ENCODE measurements at regions not wholly inside any gene's neighbourhood (a gene's known extent, or its start where the extent isn't known, plus 50 kb on each side); places are given as distances from the start of the nearest gene placed in this dataset.

DNA sequence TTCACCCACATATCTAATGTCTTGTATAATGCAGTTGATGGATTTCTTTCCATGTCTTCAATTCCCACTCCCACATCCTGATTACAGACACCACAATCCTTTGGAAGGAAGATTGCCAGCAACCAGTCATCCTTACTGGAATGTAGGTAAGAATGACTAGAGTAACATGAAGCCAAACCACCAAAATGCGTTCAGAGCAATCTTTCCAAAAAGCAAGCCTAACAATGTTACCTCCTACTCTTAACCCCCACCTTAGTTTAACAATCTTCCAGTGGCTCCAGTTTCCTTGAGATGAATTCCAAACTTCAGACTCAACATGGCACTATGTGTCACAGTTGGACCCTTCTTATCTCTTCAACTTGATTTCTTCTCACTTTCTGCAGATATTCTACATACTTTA lies 685.6 kb downstream of the DOK5 start:
- no peaks in the 10 kb centered on the region for H3K27me3 ChIP-seq (ENCODE audit: control insufficient read depth, insufficient read depth, low read length)
- ChIA-PET CTCF (no interaction called here), POLR2A (no interaction called here)
- no peak for DNase-seq (ENCODE audit: low read depth, low spot score)
- no peak overlapping the region for H3K27ac ChIP-seq (ENCODE audit: low read depth, low read length)
- no peak overlapping the region for H3K4me3 ChIP-seq (ENCODE audit: low read depth, low read length)
- TF ChIP-seq, protein P1, sequence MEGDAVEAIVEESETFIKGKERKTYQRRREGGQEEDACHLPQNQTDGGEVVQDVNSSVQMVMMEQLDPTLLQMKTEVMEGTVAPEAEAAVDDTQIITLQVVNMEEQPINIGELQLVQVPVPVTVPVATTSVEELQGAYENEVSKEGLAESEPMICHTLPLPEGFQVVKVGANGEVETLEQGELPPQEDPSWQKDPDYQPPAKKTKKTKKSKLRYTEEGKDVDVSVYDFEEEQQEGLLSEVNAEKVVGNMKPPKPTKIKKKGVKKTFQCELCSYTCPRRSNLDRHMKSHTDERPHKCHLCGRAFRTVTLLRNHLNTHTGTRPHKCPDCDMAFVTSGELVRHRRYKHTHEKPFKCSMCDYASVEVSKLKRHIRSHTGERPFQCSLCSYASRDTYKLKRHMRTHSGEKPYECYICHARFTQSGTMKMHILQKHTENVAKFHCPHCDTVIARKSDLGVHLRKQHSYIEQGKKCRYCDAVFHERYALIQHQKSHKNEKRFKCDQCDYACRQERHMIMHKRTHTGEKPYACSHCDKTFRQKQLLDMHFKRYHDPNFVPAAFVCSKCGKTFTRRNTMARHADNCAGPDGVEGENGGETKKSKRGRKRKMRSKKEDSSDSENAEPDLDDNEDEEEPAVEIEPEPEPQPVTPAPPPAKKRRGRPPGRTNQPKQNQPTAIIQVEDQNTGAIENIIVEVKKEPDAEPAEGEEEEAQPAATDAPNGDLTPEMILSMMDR (IDR thresholded peaks at IDR 0.05; ENCODE audit: low read depth, low read length) = no peak
- peaks cover 12% of the 10 kb centered on the region; the same call in 1 of the 2 replicates for H3K9me3 ChIP-seq (ENCODE audit: control insufficient read depth, insufficient read depth, low read length)

DNA sequence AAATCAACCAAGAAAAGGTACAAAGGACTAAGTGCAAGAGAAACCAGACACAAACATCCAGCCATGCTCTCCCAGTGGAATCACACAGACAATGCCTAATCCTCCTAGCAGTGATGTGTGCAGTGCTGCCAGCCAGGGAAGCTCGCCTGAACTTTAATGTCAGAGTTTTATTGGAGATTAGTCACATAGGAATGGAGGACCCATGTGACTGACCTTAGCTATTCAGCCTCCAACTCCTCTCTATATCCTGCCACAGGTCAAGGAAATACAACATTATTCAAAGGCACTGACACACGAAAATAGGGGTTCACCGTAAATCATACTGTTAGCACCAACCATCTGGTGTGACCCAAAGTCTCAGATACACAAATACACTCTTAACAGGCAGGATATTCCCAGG lies 684.6 kb downstream of the DOK5 start:
- CTCF ChIA-PET = no interaction called here
- TF ChIP-seq, protein P1 (IDR thresholded peaks at IDR 0.05; ENCODE audit: low read depth, low read length) = no peak
- Histone ChIP-seq H3K4me3 (ENCODE audit: low read depth, low read length) (no peak overlapping the region), H3K27ac (ENCODE audit: low read depth, low read length) (no peak overlapping the region), H3K9me3 (ENCODE audit: control insufficient read depth, insufficient read depth, low read length) (peaks cover 8% of the 10 kb centered on the region; the same call in 1 of the 2 replicates), H3K27me3 (ENCODE audit: control insufficient read depth, insufficient read depth, low read length) (no peaks in the 10 kb centered on the region)
- DNase-seq (ENCODE audit: low read depth, low spot score) = no peak
- POLR2A ChIA-PET = no interaction called here

DNA sequence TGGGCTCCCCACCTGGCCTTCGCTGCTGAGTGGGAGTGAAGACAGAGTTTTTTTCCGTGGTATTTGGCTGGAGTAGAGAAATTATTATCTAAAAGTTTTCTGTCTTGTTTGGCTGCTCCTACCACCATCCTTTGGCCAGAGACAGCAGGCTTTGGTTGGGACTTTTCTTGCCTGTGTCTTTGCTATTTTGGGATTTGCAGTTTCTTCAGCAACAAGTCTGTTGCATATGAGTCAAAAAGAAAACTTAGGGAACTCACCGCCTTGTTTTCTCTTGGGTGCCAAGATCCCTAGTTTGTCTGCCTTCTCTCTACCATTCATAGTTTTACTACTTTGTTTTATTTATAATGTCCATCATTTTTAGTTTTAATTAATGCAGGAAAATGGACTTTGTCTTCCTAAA lies 683.8 kb downstream of the DOK5 start:
- Histone ChIP-seq H3K9me3 (ENCODE audit: control insufficient read depth, insufficient read depth, low read length) (peaks cover 8% of the 10 kb centered on the region), H3K27ac (ENCODE audit: low read depth, low read length) (no peak overlapping the region), H3K4me3 (ENCODE audit: low read depth, low read length) (no peak overlapping the region), H3K27me3 (ENCODE audit: control insufficient read depth, insufficient read depth, low read length) (no peaks in the 10 kb centered on the region)
- CTCF ChIA-PET = no interaction called here
- POLR2A ChIA-PET = no interaction called here
- DNase-seq (ENCODE audit: low read depth, low spot score) = no peak
- TF ChIP-seq, protein P1 (IDR thresholded peaks at IDR 0.05; ENCODE audit: low read depth, low read length) = no peak

DNA sequence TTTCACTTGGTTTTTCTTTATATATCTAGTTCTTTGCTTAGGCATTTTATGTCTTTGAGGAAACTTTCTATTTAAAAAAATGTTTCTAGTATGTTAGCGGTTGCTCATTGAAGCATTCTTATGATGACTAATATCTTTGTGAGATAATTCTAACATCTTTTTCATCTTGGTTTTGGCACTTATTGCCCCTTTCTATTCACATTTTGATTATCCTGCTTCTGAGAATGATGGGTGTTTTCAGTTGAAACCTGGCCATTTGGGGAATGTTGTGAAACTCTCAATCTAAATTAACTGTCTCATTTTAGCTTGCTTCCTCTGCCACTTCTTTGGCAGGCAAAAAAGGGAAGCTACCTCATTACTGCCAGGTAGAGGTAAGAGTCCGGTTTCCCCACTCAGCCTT lies 683.1 kb downstream of the DOK5 start:
- Histone ChIP-seq H3K4me3 (ENCODE audit: low read depth, low read length) (no peak overlapping the region), H3K27ac (ENCODE audit: low read depth, low read length) (no peak overlapping the region), H3K9me3 (ENCODE audit: control insufficient read depth, insufficient read depth, low read length) (peaks cover 8% of the 10 kb centered on the region), H3K27me3 (ENCODE audit: control insufficient read depth, insufficient read depth, low read length) (no peaks in the 10 kb centered on the region)
- no peak for DNase-seq (ENCODE audit: low read depth, low spot score)
- TF ChIP-seq, protein P1 (IDR thresholded peaks at IDR 0.05; ENCODE audit: low read depth, low read length) = no peak
- POLR2A ChIA-PET = no interaction called here
- CTCF ChIA-PET = no interaction called here

DNA sequence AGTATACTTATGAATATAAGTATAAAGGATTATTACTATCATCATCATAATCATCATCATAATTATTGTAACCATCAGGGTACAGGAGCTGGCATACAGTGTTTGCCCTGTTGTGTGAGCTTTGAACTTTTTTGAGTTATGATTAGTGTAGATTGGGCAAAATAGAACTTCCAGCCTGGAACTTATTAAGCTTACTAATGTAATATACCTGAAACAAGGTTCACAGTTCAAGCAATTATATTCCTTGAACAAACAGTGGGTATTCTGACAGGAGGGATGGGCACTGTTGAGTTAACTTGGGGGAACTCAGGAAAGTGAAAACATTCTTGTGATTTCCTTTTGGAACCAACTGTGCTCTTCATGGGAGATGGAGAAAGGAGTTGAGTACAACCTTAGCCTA lies 680.0 kb downstream of the DOK5 start:
- Histone ChIP-seq H3K4me3 (ENCODE audit: low read depth, low read length) (no peak overlapping the region), H3K9me3 (ENCODE audit: control insufficient read depth, insufficient read depth, low read length) (peaks cover 8% of the 10 kb centered on the region), H3K27me3 (ENCODE audit: control insufficient read depth, insufficient read depth, low read length) (no peaks in the 10 kb centered on the region), H3K27ac (ENCODE audit: low read depth, low read length) (no peak overlapping the region)
- POLR2A ChIA-PET = no interaction called here
- no peak for DNase-seq (ENCODE audit: low read depth, low spot score)
- TF ChIP-seq, protein P1 (IDR thresholded peaks at IDR 0.05; ENCODE audit: low read depth, low read length) = no peak
- CTCF ChIA-PET = interaction anchor here (0.5 kb wide), 1 partner anchor 38 kb away, joined by 7 read pairs; no protein-coding TSS in a partner anchor

Measured in AG04450 (cell line).